Ovary (tissue), 3 donors: ENCODE measurements at regions not wholly inside any gene's neighbourhood (a gene's known extent, or its start where the extent isn't known, plus 50 kb on each side); places are given as distances from the start of the nearest gene placed in this dataset.

Source experiments
- EP300 ChIP-seq: sonication (generic); formaldehyde crosslinking; IDR thresholded peaks from one replicate; pipeline ENCODE4 v1.6.1; 2017; ENCODE audit warnings: antibody characterized with exemption
- POLR2A ChIP-seq: fragments of 450-650 bp; IDR thresholded peaks from one replicate; pipeline ENCODE4 v1.6.1; 2017; ENCODE audit warnings: antibody characterized with exemption, mild to moderate bottlenecking, moderate library complexity
- TF ChIP-seq, protein P1 (sequence below), 3 donors: fragments of 450-650 bp in 2 of 3; fragments of 200-600 bp in 1 of 3; IDR thresholded peaks; one replicate each; pipeline versions ENCODE4 v1.5.1 to v1.8.0; 2016 to 2022; ENCODE audit warnings: antibody characterized with exemption in 3 of 3, mild to moderate bottlenecking in 1 of 3
- donor health status: DM: no; HTN: no; CAD: no.

DNA sequence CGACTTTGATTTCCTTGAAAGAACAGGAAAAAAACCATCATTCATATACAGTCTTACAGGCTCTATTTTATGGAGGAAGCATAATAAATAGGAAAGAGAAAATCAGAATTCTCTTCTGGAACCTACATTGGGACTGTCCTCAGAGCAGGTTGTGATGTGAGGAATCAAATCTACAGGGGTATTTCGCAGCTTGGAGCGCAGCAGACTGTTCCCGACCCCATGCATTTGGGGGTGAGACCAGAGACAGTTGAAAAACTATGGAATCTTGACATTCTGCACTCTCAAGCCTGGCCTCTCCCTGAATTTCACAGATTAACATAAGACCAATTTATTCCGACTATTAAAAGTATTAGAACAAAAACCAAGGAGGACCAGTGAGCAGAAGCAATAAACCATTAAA lies 93.3 kb upstream of the PRSS58 start:
- TF ChIP-seq, protein P1, sequence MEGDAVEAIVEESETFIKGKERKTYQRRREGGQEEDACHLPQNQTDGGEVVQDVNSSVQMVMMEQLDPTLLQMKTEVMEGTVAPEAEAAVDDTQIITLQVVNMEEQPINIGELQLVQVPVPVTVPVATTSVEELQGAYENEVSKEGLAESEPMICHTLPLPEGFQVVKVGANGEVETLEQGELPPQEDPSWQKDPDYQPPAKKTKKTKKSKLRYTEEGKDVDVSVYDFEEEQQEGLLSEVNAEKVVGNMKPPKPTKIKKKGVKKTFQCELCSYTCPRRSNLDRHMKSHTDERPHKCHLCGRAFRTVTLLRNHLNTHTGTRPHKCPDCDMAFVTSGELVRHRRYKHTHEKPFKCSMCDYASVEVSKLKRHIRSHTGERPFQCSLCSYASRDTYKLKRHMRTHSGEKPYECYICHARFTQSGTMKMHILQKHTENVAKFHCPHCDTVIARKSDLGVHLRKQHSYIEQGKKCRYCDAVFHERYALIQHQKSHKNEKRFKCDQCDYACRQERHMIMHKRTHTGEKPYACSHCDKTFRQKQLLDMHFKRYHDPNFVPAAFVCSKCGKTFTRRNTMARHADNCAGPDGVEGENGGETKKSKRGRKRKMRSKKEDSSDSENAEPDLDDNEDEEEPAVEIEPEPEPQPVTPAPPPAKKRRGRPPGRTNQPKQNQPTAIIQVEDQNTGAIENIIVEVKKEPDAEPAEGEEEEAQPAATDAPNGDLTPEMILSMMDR (IDR thresholded peaks at IDR 0.05), result no peak
- TF ChIP-seq POLR2A, result no peak
- no peak for TF ChIP-seq EP300
